ENCODE measurements at regions not wholly inside any gene's neighbourhood (a gene's known extent, or its start where the extent isn't known, plus 50 kb on each side); places are given as distances from the start of the nearest gene placed in this dataset.

GRCh38 chr5:174243904-174244303 lies 198.4 kb downstream of the NSG2 start:
- TF ChIP-seq, protein P1, sequence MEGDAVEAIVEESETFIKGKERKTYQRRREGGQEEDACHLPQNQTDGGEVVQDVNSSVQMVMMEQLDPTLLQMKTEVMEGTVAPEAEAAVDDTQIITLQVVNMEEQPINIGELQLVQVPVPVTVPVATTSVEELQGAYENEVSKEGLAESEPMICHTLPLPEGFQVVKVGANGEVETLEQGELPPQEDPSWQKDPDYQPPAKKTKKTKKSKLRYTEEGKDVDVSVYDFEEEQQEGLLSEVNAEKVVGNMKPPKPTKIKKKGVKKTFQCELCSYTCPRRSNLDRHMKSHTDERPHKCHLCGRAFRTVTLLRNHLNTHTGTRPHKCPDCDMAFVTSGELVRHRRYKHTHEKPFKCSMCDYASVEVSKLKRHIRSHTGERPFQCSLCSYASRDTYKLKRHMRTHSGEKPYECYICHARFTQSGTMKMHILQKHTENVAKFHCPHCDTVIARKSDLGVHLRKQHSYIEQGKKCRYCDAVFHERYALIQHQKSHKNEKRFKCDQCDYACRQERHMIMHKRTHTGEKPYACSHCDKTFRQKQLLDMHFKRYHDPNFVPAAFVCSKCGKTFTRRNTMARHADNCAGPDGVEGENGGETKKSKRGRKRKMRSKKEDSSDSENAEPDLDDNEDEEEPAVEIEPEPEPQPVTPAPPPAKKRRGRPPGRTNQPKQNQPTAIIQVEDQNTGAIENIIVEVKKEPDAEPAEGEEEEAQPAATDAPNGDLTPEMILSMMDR (IDR thresholded peaks at IDR 0.05 in 4 of 5, conservative IDR thresholded peaks at IDR 0.05 in 1 of 5): no peak
- TF ChIP-seq POLR2A (IDR thresholded peaks at IDR 0.05): no peak

Data from gastrocnemius medialis (tissue), 4 donors.